ENCODE measurements at regions not wholly inside any gene's neighbourhood (a gene's known extent, or its start where the extent isn't known, plus 50 kb on each side); places are given as distances from the start of the nearest gene placed in this dataset.

- CTCF ChIA-PET: no interaction called here
- dilution Hi-C loops (cut with HindIII; ENCODE audit: low sequenced_read_pairs, unreplicated experiment): no loop called here
Observed at GRCh38 chr7:49037346-49038210, 113.2 kb downstream of the CDC14C start.

More at GRCh38 chr7:49037346-49038210, 113.2 kb downstream of the CDC14C start:
- H2BK20ac ChIP-seq (ENCODE audit: low read depth, low read length): no peak overlapping the region
- ATAC-seq (ENCODE audit: low read depth): no peak
- H2AFZ ChIP-seq (replicated peaks; ENCODE audit: low read length, poor library complexity): no peak overlapping the region
- intact Hi-C loops (cut with micrococcal nuclease): no loop called here
- H3K23ac ChIP-seq (ENCODE audit: low read depth, low read length): no peak overlapping the region
- H4K20me1 ChIP-seq (ENCODE audit: insufficient read depth, low read length): no peaks in the 10 kb centered on the region
- DNase-seq: no peak
- no peak overlapping the region for H4K8ac ChIP-seq (ENCODE audit: low read depth in 2 of 2, low read length in 2 of 2)
- no peak overlapping the region for H2AK5ac ChIP-seq (ENCODE audit: low read depth, low read length)
- in situ Hi-C loops (cut with MboI; ENCODE audit: low sequenced_read_pairs): no loop called here
- H3K9me3 ChIP-seq (ENCODE audit: control insufficient read depth, insufficient read depth, low read length): peaks cover 11% of the 10 kb centered on the region
- H3K79me1 ChIP-seq (ENCODE audit: low read depth in 1 of 2, low read length in 2 of 2): no peaks in the 10 kb centered on the region
- BruUV-seq (replicated peaks): no TSS peak
- TF ChIP-seq RAD21 (IDR thresholded peaks at IDR 0.05; ENCODE audit: low read length): no peak
- no peak for TF ChIP-seq SMC3 (IDR thresholded peaks at IDR 0.05; ENCODE audit: low read depth, low read length)
- TF ChIP-seq NFE2L2 (IDR thresholded peaks at IDR 0.05; ENCODE audit: low read depth, low read length): no peak
- TF ChIP-seq FOS (IDR thresholded peaks at IDR 0.05; ENCODE audit: low read depth, low read length): no peak
- TF ChIP-seq RFX5 (IDR thresholded peaks at IDR 0.05; ENCODE audit: low read depth, low read length): no peak
- no peak for TF ChIP-seq RCOR1 (IDR thresholded peaks at IDR 0.05; ENCODE audit: insufficient replicate concordance, low read length)
- TF ChIP-seq POLR2A (IDR thresholded peaks at IDR 0.05; ENCODE audit: low read depth, low read length): no peak
- no peak for TF ChIP-seq MXI1 (IDR thresholded peaks at IDR 0.05; ENCODE audit: borderline replicate concordance, low read depth, low read length)
- TF ChIP-seq MAFK (IDR thresholded peaks at IDR 0.05; ENCODE audit: low read depth, low read length): no peak
- TF ChIP-seq CHD1 (IDR thresholded peaks at IDR 0.05; ENCODE audit: low read depth, low read length): no peak
- TF ChIP-seq BHLHE40 (IDR thresholded peaks at IDR 0.05; ENCODE audit: low read depth, low read length): no peak
- no peak for TF ChIP-seq USF2 (IDR thresholded peaks at IDR 0.05; ENCODE audit: low read depth, low read length)
- TF ChIP-seq ELK1 (IDR thresholded peaks at IDR 0.05; ENCODE audit: borderline replicate concordance, low read depth, low read length): no peak
- TF ChIP-seq MAZ (IDR thresholded peaks at IDR 0.05; ENCODE audit: borderline replicate concordance, low read depth, low read length): no peak
- no peak for TF ChIP-seq CTCF (conservative IDR thresholded peaks at IDR 0.05; ENCODE audit: low read depth, low read length)
- TF ChIP-seq CEBPB (IDR thresholded peaks at IDR 0.05; ENCODE audit: low read depth, low read length): no peak
- no peak overlapping the region for H3K4me3 ChIP-seq (ENCODE audit: insufficient read depth, low read depth, low read length)
- POLR2A ChIA-PET (ENCODE audit: unreplicated experiment): no interaction called here
- no peaks in the 10 kb centered on the region for H3K4me1 ChIP-seq (ENCODE audit: control insufficient read depth, insufficient read depth, low read length)
- no peaks in the 10 kb centered on the region for H3K36me3 ChIP-seq (ENCODE audit: control insufficient read depth, insufficient read depth, low read length)
- H4K5ac ChIP-seq (ENCODE audit: low read depth, low read length): no peak overlapping the region
- no peaks in the 10 kb centered on the region for H3K27me3 ChIP-seq (ENCODE audit: control insufficient read depth, insufficient read depth, low read length)
- no peak overlapping the region for H3K9ac ChIP-seq (ENCODE audit: low read depth, low read length)
- H3K18ac ChIP-seq (ENCODE audit: low read depth, low read length): no peak overlapping the region
- H3K9me1 ChIP-seq (ENCODE audit: insufficient read depth, low read length): no peaks in the 10 kb centered on the region
- H3K14ac ChIP-seq (replicated peaks; ENCODE audit: low read depth, low read length): no peak overlapping the region
- no peak overlapping the region for H3K56ac ChIP-seq (ENCODE audit: extremely low read depth, insufficient read depth, low read length)
- H3K4me2 ChIP-seq (ENCODE audit: low read depth, low read length): no peak overlapping the region
- H3K27ac ChIP-seq (ENCODE audit: insufficient read depth, low read length): no peak overlapping the region
- H2AK9ac ChIP-seq (replicated peaks; ENCODE audit: low read depth, low read length, poor library complexity): no peak overlapping the region
- H2BK15ac ChIP-seq (ENCODE audit: low read depth, low read length): no peak overlapping the region
- H2BK120ac ChIP-seq (ENCODE audit: low read depth, low read length): no peak overlapping the region
- WGBS, 2 experiments (ENCODE audit: extremely low coverage in 2 of 2, insufficient read length in 1 of 2): 0% methylated on average over 1 of the region's 2 CpGs; no CpG with 5 or more reads in 1 of the 2 experiments
- H3K4ac ChIP-seq (ENCODE audit: low read depth, low read length): no peak overlapping the region
- no peak overlapping the region for H4K91ac ChIP-seq (ENCODE audit: insufficient read depth, low read depth, low read length)
- H2BK5ac ChIP-seq (ENCODE audit: low read depth, low read length, poor library complexity, severe bottlenecking): no peak overlapping the region

Data from IMR-90 (cell line).